Mesothelial cell of epicardium (in vitro differentiated cells): ENCODE measurements at regions not wholly inside any gene's neighbourhood (a gene's known extent, or its start where the extent isn't known, plus 50 kb on each side); places are given as distances from the start of the nearest gene placed in this dataset.
A peak's percentile ranks its signal among the peaks of the same experiment; 100 is the strongest.

Experiments
- DNase-seq, 2 experiments: peaks; one replicate each; pipeline ENCODE4 v3.0.0; 2021; ENCODE audit warnings: low spot score in 2 of 2; ENCODE audit not compliant: unreplicated experiment in 2 of 2
- H3K27ac Mint-ChIP-seq: 2 replicates; pipeline ENCODE4 v1.8.0; 2021; ENCODE audit warnings: mixed read lengths
- H3K27me3 Mint-ChIP-seq: 2 replicates; pipeline ENCODE4 v1.8.0; 2021; ENCODE audit warnings: low read depth, mixed read lengths
- H3K36me3 Mint-ChIP-seq: 2 replicates; pipeline ENCODE4 v1.8.0; 2021; ENCODE audit warnings: mixed read lengths
- H3K4me1 Mint-ChIP-seq: 2 replicates; pipeline ENCODE4 v1.8.0; 2021; ENCODE audit warnings: mixed read lengths
- H3K4me3 Mint-ChIP-seq: 2 replicates; pipeline ENCODE4 v1.8.0; 2021; ENCODE audit warnings: mild to moderate bottlenecking, moderate library complexity, mixed read lengths
- H3K9me3 Mint-ChIP-seq: 2 replicates; pipeline ENCODE4 v1.8.0; 2021; ENCODE audit warnings: mixed read lengths
- TF ChIP-seq, protein P1 (sequence below): fragments of 200-600 bp; sonication (generic); IDR thresholded peaks from one replicate; pipeline ENCODE4 v1.5.0; 2021; ENCODE audit warnings: antibody characterized with exemption; ENCODE audit not compliant: unreplicated experiment

DNA sequence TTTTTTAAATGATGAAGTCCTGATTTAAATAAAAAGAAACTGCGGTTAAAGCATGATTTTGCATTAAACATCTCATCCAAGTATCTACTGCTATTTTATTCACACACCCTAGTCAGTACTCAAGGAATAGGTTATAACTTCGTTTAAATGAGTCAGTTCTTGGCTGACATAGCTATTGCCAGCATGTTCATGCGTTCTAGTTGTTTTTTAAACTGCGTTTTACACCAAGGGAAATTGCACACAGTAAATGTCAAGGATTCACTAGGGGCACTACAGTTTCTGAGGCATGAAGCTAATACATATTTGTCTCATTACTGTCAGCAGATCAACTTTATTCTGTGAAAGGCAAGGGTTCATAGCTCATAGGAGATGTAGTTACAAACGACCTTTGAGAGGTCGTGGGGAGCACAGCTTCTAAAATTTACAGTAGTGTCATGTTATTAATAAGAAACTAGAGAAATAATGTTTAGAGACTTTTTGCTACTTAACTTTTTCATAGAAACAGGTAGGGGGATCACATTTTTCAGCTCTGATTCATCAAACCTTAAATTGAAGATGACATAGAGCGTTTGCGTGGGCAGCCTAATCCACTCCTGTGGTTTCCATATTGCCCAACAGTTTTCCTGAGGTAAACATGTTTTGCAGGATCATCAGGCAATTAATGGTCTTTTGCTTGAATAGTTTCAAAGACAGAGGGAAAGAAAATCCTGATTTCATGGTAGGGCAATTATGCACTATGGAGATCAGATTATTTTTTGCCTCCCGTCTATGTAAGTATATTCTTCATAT is 2222.7 kb upstream of the WWC1 start:
- no peak for DNase-seq
- H3K27ac Mint-ChIP-seq, result peak overlapping the region; percentile 1
- peaks cover 14% of the 10 kb centered on the region for H3K4me1 Mint-ChIP-seq
- H3K9me3 Mint-ChIP-seq, result no peaks in the 10 kb centered on the region
- no peaks in the 10 kb centered on the region for H3K36me3 Mint-ChIP-seq
- H3K4me3 Mint-ChIP-seq, result no peak overlapping the region
- no peaks in the 10 kb centered on the region for H3K27me3 Mint-ChIP-seq
- TF ChIP-seq, protein P1, sequence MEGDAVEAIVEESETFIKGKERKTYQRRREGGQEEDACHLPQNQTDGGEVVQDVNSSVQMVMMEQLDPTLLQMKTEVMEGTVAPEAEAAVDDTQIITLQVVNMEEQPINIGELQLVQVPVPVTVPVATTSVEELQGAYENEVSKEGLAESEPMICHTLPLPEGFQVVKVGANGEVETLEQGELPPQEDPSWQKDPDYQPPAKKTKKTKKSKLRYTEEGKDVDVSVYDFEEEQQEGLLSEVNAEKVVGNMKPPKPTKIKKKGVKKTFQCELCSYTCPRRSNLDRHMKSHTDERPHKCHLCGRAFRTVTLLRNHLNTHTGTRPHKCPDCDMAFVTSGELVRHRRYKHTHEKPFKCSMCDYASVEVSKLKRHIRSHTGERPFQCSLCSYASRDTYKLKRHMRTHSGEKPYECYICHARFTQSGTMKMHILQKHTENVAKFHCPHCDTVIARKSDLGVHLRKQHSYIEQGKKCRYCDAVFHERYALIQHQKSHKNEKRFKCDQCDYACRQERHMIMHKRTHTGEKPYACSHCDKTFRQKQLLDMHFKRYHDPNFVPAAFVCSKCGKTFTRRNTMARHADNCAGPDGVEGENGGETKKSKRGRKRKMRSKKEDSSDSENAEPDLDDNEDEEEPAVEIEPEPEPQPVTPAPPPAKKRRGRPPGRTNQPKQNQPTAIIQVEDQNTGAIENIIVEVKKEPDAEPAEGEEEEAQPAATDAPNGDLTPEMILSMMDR, result no peak

GRCh38 chr5:166073901-166074581 is 2217.4 kb upstream of the WWC1 start:
- no peak for DNase-seq
- Mint-ChIP-seq H3K4me1 (peaks cover 7% of the 10 kb centered on the region), H3K27ac (no peak overlapping the region), H3K36me3 (no peaks in the 10 kb centered on the region), H3K27me3 (no peaks in the 10 kb centered on the region), H3K4me3 (no peak overlapping the region), H3K9me3 (no peaks in the 10 kb centered on the region)
- TF ChIP-seq, protein P1, result no peak

DNA sequence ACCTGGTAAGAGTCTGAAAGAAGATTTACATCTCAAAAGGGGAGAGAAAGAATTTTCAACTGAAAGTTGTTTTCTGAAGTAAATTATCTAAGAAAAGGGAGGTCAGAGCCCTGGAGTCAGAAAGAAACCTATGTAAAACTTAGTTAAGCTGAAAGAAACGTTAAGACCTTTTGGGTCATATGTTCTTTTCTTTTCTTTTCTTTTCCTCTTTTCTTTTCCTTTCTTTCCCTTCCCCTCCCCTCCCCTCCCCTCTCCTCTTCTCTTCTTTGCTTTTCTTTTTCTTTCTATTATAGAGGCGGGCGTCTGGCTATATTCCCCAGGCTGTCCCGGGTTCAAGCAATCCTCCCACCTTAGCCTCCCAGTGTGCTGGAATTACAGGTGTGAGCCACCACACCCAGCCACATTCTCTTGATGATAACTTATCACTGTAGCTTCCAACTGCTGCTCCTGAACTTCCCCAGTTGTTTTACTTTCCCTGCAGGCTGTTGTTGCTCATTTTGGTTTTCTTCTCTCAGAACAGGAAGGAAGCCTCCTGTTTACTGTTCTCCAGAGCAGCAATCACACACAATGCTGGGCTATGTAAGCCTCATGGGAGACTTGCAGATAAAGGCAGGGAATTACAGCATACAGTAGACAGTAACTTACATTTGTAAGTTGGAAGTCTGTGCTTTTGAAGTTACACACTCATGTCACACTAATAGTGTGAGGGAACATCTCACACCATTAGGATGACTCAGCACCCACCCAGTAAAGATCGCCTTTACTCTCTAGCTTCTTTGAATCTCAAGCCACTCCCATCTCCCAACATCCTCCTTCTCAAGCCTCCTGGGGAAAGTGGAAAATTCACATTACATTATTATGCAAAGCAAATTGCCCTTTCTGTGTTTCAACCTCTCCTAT is 2216.6 kb upstream of the WWC1 start:
- H3K4me3 Mint-ChIP-seq, result no peak overlapping the region
- H3K27me3 Mint-ChIP-seq, result no peaks in the 10 kb centered on the region
- no peak for DNase-seq
- no peaks in the 10 kb centered on the region for H3K36me3 Mint-ChIP-seq
- H3K9me3 Mint-ChIP-seq, result no peaks in the 10 kb centered on the region
- no peak overlapping the region for H3K27ac Mint-ChIP-seq
- TF ChIP-seq, protein P1, result no peak
- H3K4me1 Mint-ChIP-seq, result peaks cover 6% of the 10 kb centered on the region

DNA sequence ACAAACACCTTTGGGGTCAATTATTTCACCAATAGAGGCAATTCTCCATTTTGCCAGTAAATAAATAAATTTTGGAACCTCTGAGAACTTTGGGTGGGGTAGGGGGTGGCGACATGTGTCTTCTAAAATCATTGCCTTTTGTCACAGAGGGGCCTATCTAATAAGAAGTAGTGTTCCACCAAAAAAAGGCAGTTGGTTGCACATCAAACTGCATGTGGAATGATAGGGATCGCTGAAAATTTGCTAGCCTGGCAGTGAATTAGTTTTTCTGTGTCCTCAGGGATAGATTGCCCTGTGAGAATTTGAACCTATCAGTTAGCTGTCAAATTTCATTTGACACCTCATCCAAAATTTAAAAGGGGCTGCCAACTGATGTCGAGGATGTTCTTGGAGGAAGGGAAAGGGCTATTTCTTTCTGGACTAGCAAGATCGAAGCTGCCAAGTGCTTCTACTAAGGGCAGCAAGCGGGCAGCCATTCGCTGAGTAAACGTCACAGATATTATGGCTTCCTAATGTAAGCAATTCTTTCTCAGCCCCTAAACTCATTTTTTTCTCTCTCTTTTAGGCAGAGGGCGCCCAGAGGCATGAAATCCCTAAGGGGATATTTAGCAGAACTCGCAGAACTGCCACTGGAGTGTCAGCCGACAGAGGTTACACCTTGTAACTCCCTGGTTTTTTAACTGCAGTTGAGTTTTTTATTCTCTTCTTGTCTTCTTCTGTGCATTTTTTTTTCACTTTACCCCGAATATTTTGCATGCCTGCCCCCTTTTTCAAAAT is 2208.1 kb upstream of the WWC1 start:
- H3K9me3 Mint-ChIP-seq, result no peaks in the 10 kb centered on the region
- no peaks in the 10 kb centered on the region for H3K27me3 Mint-ChIP-seq
- TF ChIP-seq, protein P1, result no peak
- H3K27ac Mint-ChIP-seq, result no peak overlapping the region
- no peak for DNase-seq
- H3K4me3 Mint-ChIP-seq, result no peak overlapping the region
- no peaks in the 10 kb centered on the region for H3K36me3 Mint-ChIP-seq
- peaks cover 32% of the 10 kb centered on the region for H3K4me1 Mint-ChIP-seq

DNA sequence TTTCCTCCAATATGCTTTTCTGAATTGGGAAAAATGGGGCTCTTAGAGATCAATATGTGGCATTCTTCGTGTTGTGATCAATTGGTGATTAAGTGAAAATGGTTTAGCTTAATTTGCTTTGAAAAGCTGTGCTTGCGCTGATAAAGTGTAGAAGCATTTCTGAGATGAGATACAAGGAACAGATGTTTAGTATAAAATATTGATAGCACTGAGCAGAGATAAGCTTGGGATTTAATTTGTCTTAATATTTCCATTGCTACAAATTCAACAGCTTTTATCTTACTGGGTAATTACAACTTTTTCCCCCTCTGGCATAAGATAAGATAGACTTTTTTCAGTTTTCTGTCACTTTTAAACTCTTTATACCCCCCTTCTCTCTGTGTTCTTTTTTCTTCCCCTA is 2204.9 kb upstream of the WWC1 start:
- Mint-ChIP-seq H3K4me3 (no peak overlapping the region), H3K9me3 (no peaks in the 10 kb centered on the region), H3K27me3 (no peaks in the 10 kb centered on the region), H3K27ac (no peak overlapping the region), H3K36me3 (no peaks in the 10 kb centered on the region), H3K4me1 (peaks cover 32% of the 10 kb centered on the region)
- no peak for DNase-seq
- TF ChIP-seq, protein P1, result no peak
